ENCODE measurements at regions not wholly inside any gene's neighbourhood (a gene's known extent, or its start where the extent isn't known, plus 50 kb on each side); places are given as distances from the start of the nearest gene placed in this dataset.
"Not testable (repeated sequence)": the region's sequence is repeated elsewhere in the genome, so short reads cannot be mapped to it uniquely, and the experiment has no call there.

- no peak for DNase-seq
Measured at GRCh38 chr6:11323666-11324452, 91.4 kb upstream of the NEDD9 start.

- DNase-seq: no peak
Measured at GRCh38 chr6:11322252-11322885, 89.9 kb upstream of the NEDD9 start.

GRCh38 chr6:11320914-11321597 lies 88.6 kb upstream of the NEDD9 start:
- DNase-seq: no peak

GRCh38 chr6:11318835-11319813 lies 86.7 kb upstream of the NEDD9 start:
- DNase-seq: no peak

GRCh38 chr6:11317885-11318771 lies 85.7 kb upstream of the NEDD9 start:
- peak; percentile 54 for DNase-seq

- DNase-seq: no peak
Measured at GRCh38 chr6:11315743-11316437, 83.4 kb upstream of the NEDD9 start.

- no peak for DNase-seq
Measured at GRCh38 chr6:11313207-11313606, 80.7 kb upstream of the NEDD9 start.

GRCh38 chr6:11311970-11312369 lies 79.5 kb upstream of the NEDD9 start:
- no peak for DNase-seq

- no peak for DNase-seq
Measured at GRCh38 chr6:11309947-11310665, 77.6 kb upstream of the NEDD9 start.

- DNase-seq: no peak
Measured at GRCh38 chr6:11307226-11307625, 74.8 kb upstream of the NEDD9 start.

GRCh38 chr6:11304946-11305345 lies 72.5 kb upstream of the NEDD9 start:
- DNase-seq: no peak

GRCh38 chr6:11299876-11300428 lies 67.5 kb upstream of the NEDD9 start:
- DNase-seq: not testable (repeated sequence)

- not testable (repeated sequence) for DNase-seq
Measured at GRCh38 chr6:11299421-11299784, 66.9 kb upstream of the NEDD9 start.

- DNase-seq: no peak
Measured at GRCh38 chr6:11298651-11299420, 66.4 kb upstream of the NEDD9 start.

GRCh38 chr6:11297376-11297729 lies 64.9 kb upstream of the NEDD9 start:
- DNase-seq: no peak

GRCh38 chr6:11296449-11297375 lies 64.2 kb upstream of the NEDD9 start:
- no peak for DNase-seq

GRCh38 chr6:11295969-11296368 lies 63.5 kb upstream of the NEDD9 start:
- no peak for DNase-seq

- no peak for DNase-seq
Measured at GRCh38 chr6:11294228-11294627, 61.8 kb upstream of the NEDD9 start.
